SK-N-SH (cell line): ENCODE measurements at regions not wholly inside any gene's neighbourhood (a gene's known extent, or its start where the extent isn't known, plus 50 kb on each side); places are given as distances from the start of the nearest gene placed in this dataset.

Source experiments
- CTCF ChIA-PET: fragments of 300-600, 350-600 bp; formaldehyde crosslinking; extraction: SDS; loops from one replicate; lab custom pipeline; 2021; lab: Yijun Ruan, JAX
- POLR2A ChIA-PET: fragments of 350-600 bp; sonication (Branson Sonifier 250); formaldehyde crosslinking; extraction: SDS; loops from one replicate; lab custom pipeline; 2020; ENCODE audit warnings: antibody characterized with exemption, inconsistent platforms; lab: Yijun Ruan, JAX
- DNase-seq: peaks from one replicate; pipeline ENCODE4 v3.0.0; 2012
- H2AFZ ChIP-seq: fragments of 200-600 bp; sonication (generic); 2 replicates; pipeline ENCODE4 v1.8.1; 2016; ENCODE audit warnings: antibody characterized with exemption, mild to moderate bottlenecking, low read depth
- H3F3A ChIP-seq: fragments of 200-600 bp; sonication (generic); replicated peaks from 2 replicates; pipeline ENCODE3; 2016; ENCODE audit warnings: antibody characterized with exemption, mild to moderate bottlenecking; ENCODE audit not compliant: insufficient read depth
- H3K27ac ChIP-seq, 2 experiments: fragments of 200-500 bp in 1 of 2; fragments of 200-600 bp in 1 of 2; sonication (Bioruptor generic) in 1 of 2; sonication (generic), shearing (Covaris generic) in 1 of 2; 2 replicates each; pipeline versions ENCODE4 v1.5.1 to v1.6.1; 2014 to 2016; ENCODE audit warnings: low read depth in 2 of 2, inconsistent platforms in 1 of 2, low read length in 1 of 2, mild to moderate bottlenecking in 1 of 2, mixed read lengths in 1 of 2
- H3K27me3 ChIP-seq: fragments of 200-600 bp; sonication (generic), shearing (Covaris generic); 2 replicates; pipeline ENCODE4 v1.6.1; 2016; ENCODE audit warnings: mixed run types; ENCODE audit not compliant: insufficient read depth
- H3K36me3 ChIP-seq, 2 experiments: fragments of 200-500 bp in 1 of 2; fragments of 200-600 bp in 1 of 2; sonication (Bioruptor generic) in 1 of 2; sonication (generic) in 1 of 2; replicated peaks in 1 of 2; 2 replicates each; pipeline versions ENCODE3 to v1.5.1; 2014 to 2016; ENCODE audit warnings: low read length in 1 of 2, mild to moderate bottlenecking in 1 of 2; ENCODE audit not compliant: insufficient read depth in 2 of 2, control insufficient read depth in 1 of 2
- H3K4me1 ChIP-seq, 2 experiments: fragments of 200-500 bp in 1 of 2; fragments of 200-600 bp in 1 of 2; sonication (Bioruptor generic) in 1 of 2; sonication (generic), shearing (Covaris generic) in 1 of 2; 2 replicates each; pipeline versions ENCODE4 v1.5.1 to v1.6.1; 2014 to 2016; ENCODE audit warnings: low read depth in 1 of 2, low read length in 1 of 2, mixed run types in 1 of 2; ENCODE audit not compliant: insufficient read depth in 2 of 2, control insufficient read depth in 1 of 2
- H3K4me2 ChIP-seq: fragments of 200-600 bp; sonication (generic), shearing (Covaris generic); 2 replicates; pipeline ENCODE4 v1.6.1; 2017; ENCODE audit warnings: mixed run types
- H3K4me3 ChIP-seq, 2 experiments: fragments of 200-500 bp in 1 of 2; fragments of 200-600 bp in 1 of 2; sonication (Bioruptor generic) in 1 of 2; sonication (generic), shearing (Covaris generic) in 1 of 2; 2 replicates each; pipeline versions ENCODE4 v1.5.1 to v1.8.1; 2014 to 2016; ENCODE audit warnings: low read depth in 2 of 2, inconsistent platforms in 1 of 2, low read length in 1 of 2, mild to moderate bottlenecking in 1 of 2, mixed read lengths in 1 of 2, moderate library complexity in 1 of 2
- H3K79me2 ChIP-seq: fragments of 200-600 bp; sonication (generic); 2 replicates; pipeline ENCODE4 v1.8.1; 2017; ENCODE audit warnings: mild to moderate bottlenecking; ENCODE audit not compliant: insufficient read depth
- H3K9ac ChIP-seq: fragments of 200-600 bp; sonication (generic); 2 replicates; pipeline ENCODE4 v1.6.1; 2017; ENCODE audit warnings: mixed run types
- H3K9me2 ChIP-seq: fragments of 200-600 bp; sonication (generic); 2 replicates; pipeline ENCODE4 v1.6.1; 2017; ENCODE audit warnings: mixed run types
- H3K9me3 ChIP-seq: fragments of 200-600 bp; sonication (generic); 2 replicates; pipeline ENCODE4 v1.6.1; 2017; ENCODE audit warnings: mixed run types, mild to moderate bottlenecking, moderate library complexity
- H4K20me1 ChIP-seq: fragments of 200-600 bp; sonication (generic); 2 replicates; pipeline ENCODE4 v1.6.1; 2017; ENCODE audit warnings: mild to moderate bottlenecking, mixed run types; ENCODE audit not compliant: insufficient read depth
- ELF1 ChIP-seq: IDR thresholded peaks from 2 replicates; pipeline ENCODE4 v1.4.0; 2012
- EP300 ChIP-seq, 2 experiments: IDR thresholded peaks; 2 replicates each; pipeline versions ENCODE4 v1.4.0 to v1.6.1; 2012; ENCODE audit warnings: borderline replicate concordance in 1 of 2, low read depth in 1 of 2, low read length in 1 of 2
- EZH2phosphoT487 ChIP-seq: fragments of 200-600 bp; sonication (generic); IDR thresholded peaks from 2 replicates; pipeline ENCODE4 v1.6.1; 2017; ENCODE audit warnings: low read depth, mixed run types, mild to moderate bottlenecking, antibody characterized with exemption, moderate library complexity, borderline replicate concordance
- FOXJ3 ChIP-seq: sonication (generic); formaldehyde crosslinking; IDR thresholded peaks from 2 replicates; pipeline ENCODE4 v1.5.1; 2020; ENCODE audit warnings: mild to moderate bottlenecking, missing genetic modification reagents
- FOXM1 ChIP-seq: IDR thresholded peaks from 2 replicates; pipeline ENCODE4 v1.4.0; 2012; ENCODE audit warnings: low read depth, mild to moderate bottlenecking
- GABPA ChIP-seq: IDR thresholded peaks from 2 replicates; pipeline ENCODE4 v1.4.0; 2012; ENCODE audit warnings: low read depth, mild to moderate bottlenecking
- GATA2 ChIP-seq: sonication (generic); formaldehyde crosslinking; IDR thresholded peaks from 2 replicates; pipeline ENCODE4 v1.5.0; 2020; ENCODE audit warnings: mild to moderate bottlenecking, missing genetic modification reagents
- MEF2A ChIP-seq: IDR thresholded peaks from 2 replicates; pipeline ENCODE4 v1.4.0; 2012; ENCODE audit warnings: low read depth, borderline replicate concordance
- MXI1 ChIP-seq: IDR thresholded peaks from 2 replicates; pipeline ENCODE4 v1.6.1; 2012; ENCODE audit warnings: mild to moderate bottlenecking, low read depth, low read length, improper control_type of control experiment
- NRF1 ChIP-seq: IDR thresholded peaks from 2 replicates; pipeline ENCODE4 v1.6.1; 2012; ENCODE audit warnings: low read depth, mild to moderate bottlenecking, low read length
- RAD21 ChIP-seq: IDR thresholded peaks from 2 replicates; pipeline ENCODE4 v1.6.1; 2012; ENCODE audit warnings: mild to moderate bottlenecking, low read length
- RCOR1 ChIP-seq: fragments of 150-350 bp; IDR thresholded peaks from 2 replicates; pipeline ENCODE4 v1.6.1; 2017; ENCODE audit warnings: antibody characterized with exemption, low read length
- RFX5 ChIP-seq: IDR thresholded peaks from 2 replicates; pipeline ENCODE4 v1.6.1; 2012; ENCODE audit warnings: mild to moderate bottlenecking, improper control_type of control experiment, low read length
- SMC3 ChIP-seq: IDR thresholded peaks from 2 replicates; pipeline ENCODE4 v1.6.1; 2012; ENCODE audit warnings: low read depth, low read length, improper control_type of control experiment
- TEAD4 ChIP-seq: IDR thresholded peaks from 2 replicates; pipeline ENCODE4 v1.4.0; 2012; ENCODE audit warnings: mild to moderate bottlenecking, borderline replicate concordance; ENCODE audit not compliant: insufficient read depth
- WGBS: methylation state at CpG from one replicate; pipeline ENCODE4 v1.1.6; 2017; ENCODE audit warnings: low lambda C conversion rate; 5-methylcytosine and 5-hydroxymethylcytosine counted together
- TF ChIP-seq, protein P1 (sequence below): IDR thresholded peaks from 2 replicates; pipeline ENCODE4 v1.4.0; 2012; ENCODE audit warnings: low read depth, borderline replicate concordance
- TF ChIP-seq, protein P2 (sequence below): fragments of 150-350 bp; IDR thresholded peaks from 2 replicates; pipeline ENCODE4 v1.6.1; 2017; ENCODE audit warnings: antibody characterized with exemption, low read length, low read depth, borderline replicate concordance
- TF ChIP-seq, protein P3 (sequence below): fragments of 150-350 bp; IDR thresholded peaks from 2 replicates; pipeline ENCODE4 v1.6.1; 2016; ENCODE audit warnings: mild to moderate bottlenecking, low read depth, low read length
- TF ChIP-seq, protein P4 (sequence below): fragments of 200-600 bp; sonication (generic); IDR thresholded peaks from 2 replicates; pipeline ENCODE4 v1.6.1; 2017; ENCODE audit warnings: antibody characterized with exemption, mild to moderate bottlenecking, moderate library complexity
- TF ChIP-seq, protein P5 (sequence below): IDR thresholded peaks from 2 replicates; pipeline ENCODE4; 2012

DNA sequence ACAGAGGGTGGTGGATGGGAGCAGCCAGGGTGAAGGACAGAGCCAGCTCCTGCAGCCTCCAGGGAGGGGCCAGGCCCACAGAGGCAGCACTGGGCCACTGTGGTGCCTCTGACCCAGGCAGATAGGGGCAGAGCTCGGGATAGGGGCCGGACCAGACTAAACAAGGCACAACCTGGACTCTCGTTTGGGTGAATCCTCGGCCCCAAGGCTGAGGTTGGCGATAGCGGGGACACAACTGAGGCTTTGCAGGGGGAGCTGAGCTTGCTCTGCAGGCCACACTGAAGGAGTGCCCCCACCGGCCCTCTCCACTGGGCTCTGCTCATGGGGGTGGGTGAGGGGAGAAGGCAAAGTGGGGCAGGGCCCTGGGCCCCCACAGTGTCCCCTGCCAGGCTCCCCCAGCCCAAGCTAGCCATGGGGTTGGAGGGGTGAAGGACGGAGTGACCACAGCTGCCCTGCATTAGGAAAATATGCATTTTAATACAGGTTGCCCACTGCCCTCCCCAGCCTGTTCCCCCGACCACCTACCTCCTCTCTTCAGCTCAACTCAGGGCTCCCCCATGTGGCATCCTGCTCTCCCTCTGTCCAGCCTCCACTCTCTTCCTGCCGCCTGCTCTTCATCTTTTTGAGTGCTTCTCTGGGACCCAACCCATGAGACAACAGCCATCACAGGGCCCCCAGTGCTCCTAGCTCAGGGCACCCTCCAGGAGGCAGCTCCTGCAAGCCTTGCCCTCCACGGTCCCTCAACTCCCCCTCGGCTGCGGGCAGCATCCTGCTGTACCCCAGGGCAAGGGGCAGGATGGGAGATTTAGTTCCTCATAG lies 152.8 kb downstream of the INHBB start:
- Histone ChIP-seq H2AFZ (no peak overlapping the region), H3K9ac (no peak overlapping the region), H4K20me1 (no peaks in the 10 kb centered on the region), H3K9me3 (no peaks in the 10 kb centered on the region), H3K79me2 (no peaks in the 10 kb centered on the region), H3K9me2 (no peaks in the 10 kb centered on the region), H3F3A (no peaks in the 10 kb centered on the region), H3K36me3 (no peaks in the 10 kb centered on the region), H3K27me3 (peaks cover 24% of the 10 kb centered on the region; the same call in 1 of the 2 replicates), H3K27ac (no peak overlapping the region)
- ChIA-PET POLR2A (no interaction called here), CTCF (interaction anchor here (0.6 kb wide), 1 partner anchor 151 kb away, joined by 3 read pairs; no protein-coding TSS in a partner anchor)
- WGBS, result 23% methylated on average over 8 of the region's 13 CpGs
- DNase-seq, result no peak
- no peak for TF ChIP-seq MXI1
- TF ChIP-seq EP300 (IDR thresholded peaks at IDR 0.05; ENCODE audit: borderline replicate concordance in 1 of 2, low read depth in 1 of 2, low read length in 1 of 2), result no peak
- TF ChIP-seq RAD21, result no peak
- no peak for TF ChIP-seq SMC3
- no peak for TF ChIP-seq MEF2A
- TF ChIP-seq, protein P1, sequence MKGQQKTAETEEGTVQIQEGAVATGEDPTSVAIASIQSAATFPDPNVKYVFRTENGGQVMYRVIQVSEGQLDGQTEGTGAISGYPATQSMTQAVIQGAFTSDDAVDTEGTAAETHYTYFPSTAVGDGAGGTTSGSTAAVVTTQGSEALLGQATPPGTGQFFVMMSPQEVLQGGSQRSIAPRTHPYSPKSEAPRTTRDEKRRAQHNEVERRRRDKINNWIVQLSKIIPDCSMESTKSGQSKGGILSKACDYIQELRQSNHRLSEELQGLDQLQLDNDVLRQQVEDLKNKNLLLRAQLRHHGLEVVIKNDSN, result no peak
- no peak for TF ChIP-seq RFX5
- TF ChIP-seq GABPA, result no peak
- no peak for TF ChIP-seq NRF1
- no peak for TF ChIP-seq RCOR1
- TF ChIP-seq, protein P2, sequence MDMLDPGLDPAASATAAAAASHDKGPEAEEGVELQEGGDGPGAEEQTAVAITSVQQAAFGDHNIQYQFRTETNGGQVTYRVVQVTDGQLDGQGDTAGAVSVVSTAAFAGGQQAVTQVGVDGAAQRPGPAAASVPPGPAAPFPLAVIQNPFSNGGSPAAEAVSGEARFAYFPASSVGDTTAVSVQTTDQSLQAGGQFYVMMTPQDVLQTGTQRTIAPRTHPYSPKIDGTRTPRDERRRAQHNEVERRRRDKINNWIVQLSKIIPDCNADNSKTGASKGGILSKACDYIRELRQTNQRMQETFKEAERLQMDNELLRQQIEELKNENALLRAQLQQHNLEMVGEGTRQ, result no peak
- TF ChIP-seq, protein P3, sequence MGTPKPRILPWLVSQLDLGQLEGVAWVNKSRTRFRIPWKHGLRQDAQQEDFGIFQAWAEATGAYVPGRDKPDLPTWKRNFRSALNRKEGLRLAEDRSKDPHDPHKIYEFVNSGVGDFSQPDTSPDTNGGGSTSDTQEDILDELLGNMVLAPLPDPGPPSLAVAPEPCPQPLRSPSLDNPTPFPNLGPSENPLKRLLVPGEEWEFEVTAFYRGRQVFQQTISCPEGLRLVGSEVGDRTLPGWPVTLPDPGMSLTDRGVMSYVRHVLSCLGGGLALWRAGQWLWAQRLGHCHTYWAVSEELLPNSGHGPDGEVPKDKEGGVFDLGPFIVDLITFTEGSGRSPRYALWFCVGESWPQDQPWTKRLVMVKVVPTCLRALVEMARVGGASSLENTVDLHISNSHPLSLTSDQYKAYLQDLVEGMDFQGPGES, result no peak
- no peak for TF ChIP-seq TEAD4
- TF ChIP-seq, all 33 proteins: peak for 0
- Histone ChIP-seq H3K4me2 (no peak overlapping the region), H3K4me1 (no peaks in the 10 kb centered on the region), H3K4me3 (no peak overlapping the region)

DNA sequence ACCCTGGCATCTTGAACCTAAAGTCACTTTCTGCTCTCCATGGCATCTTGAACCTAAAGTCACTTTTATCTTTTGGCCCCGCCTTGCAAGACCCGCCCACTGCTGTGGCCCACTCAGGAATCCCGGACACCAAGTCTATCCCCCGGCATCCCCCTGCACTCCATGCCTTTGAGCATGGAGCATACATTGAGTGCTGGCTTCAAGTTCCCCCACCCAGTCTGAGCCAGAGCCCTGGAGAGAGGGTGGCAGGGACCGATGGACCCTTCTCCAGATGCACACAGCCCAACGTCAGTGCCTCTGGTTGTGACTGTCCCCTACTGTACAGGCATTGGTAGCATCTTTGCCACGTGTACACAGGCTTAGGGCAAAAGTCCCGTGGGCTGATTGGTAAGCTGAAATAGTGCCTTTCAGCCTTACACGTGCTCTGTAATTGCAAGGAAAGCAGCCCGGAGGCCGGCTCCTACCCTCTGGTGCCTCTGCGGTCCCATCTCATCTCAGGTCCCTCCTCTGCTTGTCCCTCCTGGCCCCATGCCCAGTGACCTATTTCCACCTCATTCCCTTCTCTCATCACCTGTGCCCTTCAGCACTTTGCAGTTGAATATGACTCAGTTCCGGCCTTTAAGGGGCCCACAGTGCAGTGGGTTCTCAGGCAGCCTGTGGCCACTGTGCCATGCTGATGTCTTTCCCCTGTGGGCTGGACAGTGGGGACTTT lies 154.0 kb downstream of the INHBB start:
- no peak overlapping the region for H2AFZ ChIP-seq
- CTCF ChIA-PET, result no interaction called here
- 68% methylated on average over 12 of the region's 13 CpGs for WGBS
- POLR2A ChIA-PET, result no interaction called here
- no peak for DNase-seq
- no peak overlapping the region for H3K9ac ChIP-seq
- no peaks in the 10 kb centered on the region for H3K4me1 ChIP-seq
- no peaks in the 10 kb centered on the region for H3K9me3 ChIP-seq
- no peaks in the 10 kb centered on the region for H3K36me3 ChIP-seq
- no peaks in the 10 kb centered on the region for H3F3A ChIP-seq
- no peaks in the 10 kb centered on the region for H4K20me1 ChIP-seq
- H3K27me3 ChIP-seq, result peaks cover 24% of the 10 kb centered on the region; the same call in 1 of the 2 replicates
- no peak overlapping the region for H3K4me3 ChIP-seq
- H3K9me2 ChIP-seq, result no peaks in the 10 kb centered on the region
- no peak overlapping the region for H3K27ac ChIP-seq
- no peak overlapping the region for H3K4me2 ChIP-seq
- H3K79me2 ChIP-seq, result no peaks in the 10 kb centered on the region
- no peak for TF ChIP-seq GATA2 (CRISPR knock-in tag)
- no peak for TF ChIP-seq EZH2phosphoT487
- no peak for TF ChIP-seq ELF1
- TF ChIP-seq MEF2A, result no peak
- no peak for TF ChIP-seq FOXM1
- no peak for TF ChIP-seq RAD21
- TF ChIP-seq FOXJ3, result no peak
- TF ChIP-seq, protein P4, sequence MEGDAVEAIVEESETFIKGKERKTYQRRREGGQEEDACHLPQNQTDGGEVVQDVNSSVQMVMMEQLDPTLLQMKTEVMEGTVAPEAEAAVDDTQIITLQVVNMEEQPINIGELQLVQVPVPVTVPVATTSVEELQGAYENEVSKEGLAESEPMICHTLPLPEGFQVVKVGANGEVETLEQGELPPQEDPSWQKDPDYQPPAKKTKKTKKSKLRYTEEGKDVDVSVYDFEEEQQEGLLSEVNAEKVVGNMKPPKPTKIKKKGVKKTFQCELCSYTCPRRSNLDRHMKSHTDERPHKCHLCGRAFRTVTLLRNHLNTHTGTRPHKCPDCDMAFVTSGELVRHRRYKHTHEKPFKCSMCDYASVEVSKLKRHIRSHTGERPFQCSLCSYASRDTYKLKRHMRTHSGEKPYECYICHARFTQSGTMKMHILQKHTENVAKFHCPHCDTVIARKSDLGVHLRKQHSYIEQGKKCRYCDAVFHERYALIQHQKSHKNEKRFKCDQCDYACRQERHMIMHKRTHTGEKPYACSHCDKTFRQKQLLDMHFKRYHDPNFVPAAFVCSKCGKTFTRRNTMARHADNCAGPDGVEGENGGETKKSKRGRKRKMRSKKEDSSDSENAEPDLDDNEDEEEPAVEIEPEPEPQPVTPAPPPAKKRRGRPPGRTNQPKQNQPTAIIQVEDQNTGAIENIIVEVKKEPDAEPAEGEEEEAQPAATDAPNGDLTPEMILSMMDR, result no peak
- TF ChIP-seq, protein P5, sequence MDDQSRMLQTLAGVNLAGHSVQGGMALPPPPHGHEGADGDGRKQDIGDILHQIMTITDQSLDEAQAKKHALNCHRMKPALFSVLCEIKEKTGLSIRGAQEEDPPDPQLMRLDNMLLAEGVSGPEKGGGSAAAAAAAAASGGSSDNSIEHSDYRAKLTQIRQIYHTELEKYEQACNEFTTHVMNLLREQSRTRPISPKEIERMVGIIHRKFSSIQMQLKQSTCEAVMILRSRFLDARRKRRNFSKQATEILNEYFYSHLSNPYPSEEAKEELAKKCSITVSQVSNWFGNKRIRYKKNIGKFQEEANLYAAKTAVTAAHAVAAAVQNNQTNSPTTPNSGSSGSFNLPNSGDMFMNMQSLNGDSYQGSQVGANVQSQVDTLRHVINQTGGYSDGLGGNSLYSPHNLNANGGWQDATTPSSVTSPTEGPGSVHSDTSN, result no peak
